Fibroblast of skin of left quadriceps (primary cell): ENCODE measurements at regions not wholly inside any gene's neighbourhood (a gene's known extent, or its start where the extent isn't known, plus 50 kb on each side); places are given as distances from the start of the nearest gene placed in this dataset.

Experiments
- DNase-seq, 2 experiments: peaks; one replicate each; pipeline ENCODE4 v3.0.0-alpha.2; 2013; ENCODE audit warnings: low read depth in 2 of 2

- DNase-seq: no peak
Observed at GRCh38 chr17:72407931-72408330, 287.1 kb downstream of the SOX9 start.

DNA sequence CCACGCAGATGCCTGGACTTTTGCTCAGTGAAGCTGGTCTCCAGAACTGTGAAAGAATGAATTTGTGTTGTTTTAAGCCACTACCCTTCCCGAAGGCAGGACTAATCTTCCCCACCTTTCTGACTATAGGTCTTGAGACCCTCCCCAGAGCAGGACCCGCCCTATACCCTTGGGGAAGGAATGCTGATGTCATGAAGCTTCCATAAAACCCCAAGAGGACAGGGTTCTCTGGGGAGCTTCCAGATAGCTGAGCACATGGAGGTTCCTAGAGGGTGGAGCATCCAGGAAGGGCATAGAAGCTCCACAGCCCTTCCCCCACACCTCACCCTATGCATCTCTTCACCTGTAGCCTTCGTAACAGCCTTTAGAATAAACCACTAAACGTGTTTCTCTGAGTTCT, 287.8 kb downstream of the SOX9 start:
- no peak for DNase-seq

DNA sequence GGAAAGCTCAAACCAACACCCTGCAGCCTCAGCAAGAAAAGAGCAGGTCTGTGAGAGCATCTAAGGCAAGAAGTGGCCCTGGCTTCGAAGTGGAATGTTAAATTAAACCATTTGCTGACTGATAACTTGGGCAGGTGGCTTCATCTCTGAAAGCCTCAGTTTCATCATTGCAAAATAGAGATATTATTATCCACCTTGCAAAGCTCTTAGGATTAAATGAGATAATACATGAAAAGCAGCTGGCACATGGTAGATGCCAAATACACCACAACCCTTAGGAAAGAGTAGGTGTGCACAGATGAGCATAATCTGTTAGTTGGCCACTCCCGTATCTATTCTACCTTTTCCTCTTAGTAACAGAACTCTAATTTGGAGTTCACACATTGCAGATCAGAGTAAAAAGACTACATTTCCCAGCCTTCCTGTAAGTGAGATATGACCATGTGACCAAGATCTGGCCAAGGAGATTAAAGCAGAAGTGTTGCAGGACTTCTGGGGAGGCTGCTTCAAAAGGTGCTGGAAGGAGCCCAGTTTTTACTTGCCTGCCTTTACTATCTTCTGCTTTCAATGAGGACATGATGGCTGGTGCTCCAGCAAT, 288.7 kb downstream of the SOX9 start:
- no peak for DNase-seq

- DNase-seq: no peak
Observed at GRCh38 chr17:72411124-72411563, 290.3 kb downstream of the SOX9 start.

DNA sequence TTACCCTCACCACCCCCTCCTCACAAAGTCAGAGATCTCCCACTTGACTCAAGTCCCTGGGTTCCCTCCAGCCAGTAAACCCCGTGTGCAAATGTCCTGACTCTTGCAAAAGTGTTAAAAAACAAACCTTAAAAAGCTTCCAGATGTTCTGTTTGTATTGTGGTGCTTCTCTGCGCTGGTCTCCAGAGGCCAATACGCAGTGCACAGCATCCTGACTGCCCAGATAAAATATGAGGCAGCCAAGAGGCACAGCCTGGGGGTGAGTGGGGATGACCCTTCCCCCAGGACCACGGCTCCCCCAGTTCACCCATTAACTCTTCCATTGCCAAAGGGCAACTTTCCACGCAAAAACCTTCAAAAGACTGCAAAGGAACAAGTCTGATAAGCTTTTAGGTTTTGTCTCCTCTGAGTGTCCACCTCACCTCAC, 291.8 kb downstream of the SOX9 start:
- no peak for DNase-seq

DNA sequence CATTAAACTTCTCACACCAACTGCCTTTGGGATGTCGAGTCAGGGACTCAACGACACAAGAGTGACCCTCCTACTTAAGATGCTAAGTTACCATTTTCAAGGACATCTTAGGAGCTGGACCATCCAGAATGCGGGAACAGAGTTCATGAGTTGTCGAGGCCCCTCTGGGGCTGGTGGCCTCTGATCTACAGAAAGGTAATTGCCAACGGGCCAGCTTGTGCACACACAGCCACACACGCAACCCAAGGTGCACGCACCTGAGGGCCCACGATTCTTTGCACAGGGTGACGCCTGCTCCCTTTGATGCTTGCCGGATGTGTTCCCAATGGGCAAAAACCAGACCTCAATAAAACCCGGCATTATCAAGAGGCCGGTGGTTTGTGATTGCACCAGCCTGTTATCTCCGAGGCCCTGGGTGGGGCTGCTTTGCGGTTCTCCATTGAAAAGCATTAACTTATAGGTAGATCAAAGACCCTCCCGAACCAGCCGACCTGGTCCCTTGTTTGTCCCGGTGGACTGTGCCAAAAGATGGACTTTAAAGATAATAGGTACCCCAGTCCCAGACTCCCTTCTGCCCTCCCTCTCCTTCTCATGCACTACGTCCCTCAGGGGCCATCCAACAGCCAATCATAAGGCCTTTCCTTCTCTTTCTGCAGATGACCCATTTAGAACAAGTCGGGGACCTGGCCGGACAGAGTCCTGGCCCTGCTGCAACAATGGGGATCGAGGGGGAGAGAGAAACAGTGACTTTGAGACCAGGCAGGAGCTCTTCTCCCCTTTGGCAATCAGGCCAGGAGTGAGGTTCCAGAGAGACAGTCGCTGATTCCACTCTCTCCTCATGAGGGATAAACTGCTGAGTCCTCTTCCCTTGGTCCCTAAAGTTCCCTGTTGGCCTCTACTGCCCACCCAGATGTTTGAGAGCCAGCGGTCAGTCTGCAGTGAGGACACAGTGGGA, 292.5 kb downstream of the SOX9 start:
- no peak for DNase-seq

GRCh38 chr17:72414032-72414396, 293.2 kb downstream of the SOX9 start:
- no peak for DNase-seq

DNA sequence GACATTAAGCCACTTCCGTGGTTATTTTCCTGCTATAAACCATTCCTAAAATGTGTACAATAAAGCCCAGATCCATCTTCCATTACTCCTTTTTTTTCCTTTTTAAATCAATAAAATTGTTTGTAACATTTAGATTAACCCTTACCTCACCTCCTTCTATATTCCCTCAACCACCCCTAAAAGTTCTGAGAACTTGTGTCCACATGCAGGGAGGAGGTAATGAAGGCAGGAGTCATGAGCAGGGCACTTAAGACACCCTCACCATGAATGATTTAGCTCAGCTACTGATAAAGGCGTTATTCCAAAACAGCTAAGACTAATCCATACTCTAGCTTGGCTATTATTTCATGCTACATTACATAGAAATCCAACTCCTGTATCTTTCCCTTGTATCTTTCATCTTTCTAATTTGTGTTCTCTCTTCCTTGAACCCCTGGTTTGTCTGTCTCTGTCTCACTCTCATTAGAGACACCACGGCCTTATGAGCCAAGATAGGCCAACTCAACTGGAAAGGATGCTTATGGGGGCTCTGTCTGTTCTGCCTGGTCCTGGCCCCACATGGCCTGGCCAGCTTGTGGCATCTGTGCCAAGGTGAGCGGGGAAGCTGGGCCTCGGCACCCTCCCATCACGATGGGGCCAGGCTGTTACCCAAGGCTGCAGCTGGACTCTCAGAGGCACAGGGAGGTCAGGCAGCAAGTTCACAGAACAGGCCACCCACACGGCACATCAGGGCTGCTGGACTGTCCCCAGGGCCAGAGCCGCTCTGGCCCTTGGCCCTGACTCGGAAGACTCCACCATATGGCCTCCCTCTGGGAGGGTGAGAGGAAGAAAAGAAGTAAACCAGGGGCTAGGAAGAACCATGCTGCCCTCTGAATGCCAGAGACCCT, 294.4 kb downstream of the SOX9 start:
- DNase-seq: no peak

GRCh38 chr17:72416054-72416675, 295.3 kb downstream of the SOX9 start:
- no peak for DNase-seq

GRCh38 chr17:72416905-72417304, 296.1 kb downstream of the SOX9 start:
- no peak for DNase-seq

- DNase-seq: no peak
Observed at GRCh38 chr17:72417627-72418026, 296.8 kb downstream of the SOX9 start.

DNA sequence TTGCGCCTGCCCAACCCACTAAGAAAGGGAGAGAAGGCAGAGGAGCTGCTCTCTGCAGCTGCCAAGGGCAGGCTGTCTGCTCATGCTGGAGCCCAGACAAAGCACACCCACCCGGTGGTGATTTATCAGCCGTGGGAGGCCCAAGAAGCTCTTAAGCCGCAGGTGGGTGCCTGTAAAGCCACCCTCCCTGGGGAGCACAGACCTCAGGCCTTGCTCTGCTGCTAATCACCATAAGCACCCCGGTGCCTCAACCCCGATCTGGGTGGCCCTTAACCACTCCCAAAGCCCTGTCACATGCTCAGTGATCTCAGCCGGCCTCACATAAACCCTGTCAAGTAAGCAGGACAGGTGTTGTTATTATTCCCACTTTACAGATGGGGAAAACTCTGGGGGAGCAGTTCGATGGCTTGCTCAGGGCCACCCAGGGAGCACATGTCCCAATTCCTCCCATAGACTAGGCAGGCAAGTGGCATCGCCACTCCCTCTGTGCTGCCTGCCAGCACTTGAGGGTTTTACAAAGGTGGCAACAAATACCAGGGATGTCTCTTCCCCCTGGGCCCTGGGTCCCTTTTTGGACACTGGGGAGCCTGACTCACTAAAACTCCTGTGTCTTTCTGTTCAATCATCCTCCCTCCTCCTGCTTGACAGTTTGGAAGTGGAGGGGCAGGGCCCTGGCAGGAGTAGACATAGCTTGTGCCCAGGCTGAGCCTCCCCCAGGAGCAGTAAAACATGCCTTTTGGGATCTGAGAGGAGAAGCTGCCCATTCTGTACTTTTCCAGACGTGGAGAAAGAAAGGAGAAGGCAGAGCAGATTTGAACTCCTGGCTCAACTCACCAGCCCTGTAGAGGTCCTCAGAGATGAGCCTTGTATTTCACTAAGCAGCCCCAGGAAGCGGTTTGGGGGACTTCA, 299.3 kb downstream of the SOX9 start:
- no peak for DNase-seq

DNA sequence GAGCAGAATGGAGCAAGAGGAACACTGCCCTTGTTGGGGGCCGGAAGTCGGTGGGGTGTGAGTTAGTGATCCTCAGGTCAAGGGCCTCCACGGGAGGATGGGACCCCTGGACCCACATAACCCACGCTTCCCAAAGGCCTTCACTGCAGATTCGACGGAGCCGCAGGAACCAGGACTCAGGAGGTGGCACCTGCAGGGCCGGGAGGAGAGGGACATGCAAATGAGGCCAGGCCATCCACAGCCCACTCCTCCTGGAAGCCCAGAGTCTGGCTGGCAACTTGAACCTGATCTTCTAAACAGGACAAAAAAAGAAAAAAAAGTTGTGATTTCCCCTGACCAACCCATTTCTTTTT, 299.9 kb downstream of the SOX9 start:
- DNase-seq: no peak

- DNase-seq: peak; percentile 47 to 54
Observed at GRCh38 chr17:72421128-72422092, 300.6 kb downstream of the SOX9 start.

DNA sequence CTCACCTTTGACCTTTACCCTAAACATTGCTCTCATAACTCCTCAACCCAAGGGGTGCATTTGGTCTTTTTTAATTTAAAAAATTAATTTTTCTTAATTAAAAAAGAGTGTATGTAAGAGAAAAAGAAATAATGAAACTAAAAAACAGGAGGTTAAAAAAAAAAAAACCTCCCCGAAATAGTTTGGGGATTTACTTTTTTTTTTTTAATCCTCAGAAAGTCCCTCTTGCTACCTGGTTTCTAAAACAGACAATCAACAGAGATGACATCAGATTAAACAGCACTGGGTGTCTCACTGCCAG, 301.3 kb downstream of the SOX9 start:
- no peak for DNase-seq

GRCh38 chr17:72422505-72423285, 301.9 kb downstream of the SOX9 start:
- no peak for DNase-seq

- no peak for DNase-seq
Observed at GRCh38 chr17:72423286-72423589, 302.4 kb downstream of the SOX9 start.

DNA sequence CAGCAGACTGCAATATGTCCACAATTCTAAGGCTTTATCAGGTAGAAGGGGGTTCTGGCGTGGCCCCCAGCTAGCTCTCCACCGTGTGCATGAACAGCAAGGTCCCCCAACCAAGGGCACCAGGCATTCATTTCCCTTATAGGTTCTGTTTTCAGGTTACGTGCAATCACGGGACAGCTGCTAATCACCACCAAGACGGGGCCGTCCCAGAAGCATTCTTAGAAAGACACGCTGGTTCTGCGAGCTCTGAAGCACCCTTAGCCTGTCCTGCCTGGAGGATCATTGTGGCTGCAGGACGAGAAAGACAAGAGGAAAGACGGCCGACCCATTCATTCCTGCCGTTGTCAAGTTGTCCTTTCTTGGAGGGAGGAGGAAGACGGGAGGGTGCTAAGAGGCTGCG, 302.9 kb downstream of the SOX9 start:
- no peak for DNase-seq

- DNase-seq: no peak
Observed at GRCh38 chr17:72424505-72425117, 303.8 kb downstream of the SOX9 start.
